ENCODE measurements at regions not wholly inside any gene's neighbourhood (a gene's known extent, or its start where the extent isn't known, plus 50 kb on each side); places are given as distances from the start of the nearest gene placed in this dataset.

GRCh38 chr20:19887556-19888268, 129.4 kb upstream of the NAA20 start:
- no peak overlapping the region for H3K4me3 ChIP-seq (replicated peaks; ENCODE audit: insufficient read depth, low read length)
- TF ChIP-seq POLR2AphosphoS5 (IDR thresholded peaks at IDR 0.05; ENCODE audit: low read depth) (no peak), REST (IDR thresholded peaks at IDR 0.05; ENCODE audit: insufficient replicate concordance, low read depth) (no peak), GABPA (IDR thresholded peaks at IDR 0.05; ENCODE audit: low read depth) (no peak), SPI1 (IDR thresholded peaks at IDR 0.05; ENCODE audit: borderline replicate concordance, low read depth) (no peak), CTCF (IDR thresholded peaks at IDR 0.05; ENCODE audit: insufficient read depth, low read length) (no peak)
- no peak overlapping the region for H3K27ac ChIP-seq (replicated peaks)

GRCh38 chr20:19888269-19888671, 128.9 kb upstream of the NAA20 start:
- no peak for DNase-seq (ENCODE audit: low read depth in 1 of 2, low spot score in 1 of 2)
- H3K27me3 ChIP-seq (ENCODE audit: insufficient read depth, poor library complexity, severe bottlenecking), result peaks cover 7% of the 10 kb centered on the region
- H3K27ac ChIP-seq (replicated peaks), result no peak overlapping the region
- no peak overlapping the region for H3K4me3 ChIP-seq (replicated peaks; ENCODE audit: insufficient read depth, low read length)
- no peak for TF ChIP-seq POLR2AphosphoS5 (IDR thresholded peaks at IDR 0.05; ENCODE audit: low read depth)
- no peak for TF ChIP-seq REST (IDR thresholded peaks at IDR 0.05; ENCODE audit: insufficient replicate concordance, low read depth)

More at GRCh38 chr20:19887556-19888268, 129.4 kb upstream of the NAA20 start:
- no peak for DNase-seq (ENCODE audit: low read depth in 1 of 2, low spot score in 1 of 2)
- peaks cover 7% of the 10 kb centered on the region for H3K27me3 ChIP-seq (ENCODE audit: insufficient read depth, poor library complexity, severe bottlenecking)

GRCh38 chr20:19889011-19889953, 127.9 kb upstream of the NAA20 start:
- no peak for DNase-seq (ENCODE audit: low read depth in 1 of 2, low spot score in 1 of 2)
- H3K27ac ChIP-seq (replicated peaks), result no peak overlapping the region
- no peak overlapping the region for H3K4me3 ChIP-seq (replicated peaks; ENCODE audit: insufficient read depth, low read length)
- TF ChIP-seq REST (IDR thresholded peaks at IDR 0.05; ENCODE audit: insufficient replicate concordance, low read depth) (no peak), CTCF (IDR thresholded peaks at IDR 0.05; ENCODE audit: insufficient read depth, low read length) (no peak), SPI1 (IDR thresholded peaks at IDR 0.05; ENCODE audit: borderline replicate concordance, low read depth) (no peak), POLR2AphosphoS5 (IDR thresholded peaks at IDR 0.05; ENCODE audit: low read depth) (no peak), GABPA (IDR thresholded peaks at IDR 0.05; ENCODE audit: low read depth) (no peak)
- H3K27me3 ChIP-seq (ENCODE audit: insufficient read depth, poor library complexity, severe bottlenecking), result peaks cover 6% of the 10 kb centered on the region
